Epidermal melanocyte (primary cell): ENCODE measurements at regions not wholly inside any gene's neighbourhood (a gene's known extent, or its start where the extent isn't known, plus 50 kb on each side); places are given as distances from the start of the nearest gene placed in this dataset.
"Not testable (repeated sequence)": the region's sequence is repeated elsewhere in the genome, so short reads cannot be mapped to it uniquely, and the experiment has no call there.

ENCODE experiments used
- DNase-seq: peaks from one replicate; pipeline ENCODE4 v3.0.0; 2011; ENCODE audit warnings: low spot score; ENCODE audit not compliant: insufficient read length

DNA sequence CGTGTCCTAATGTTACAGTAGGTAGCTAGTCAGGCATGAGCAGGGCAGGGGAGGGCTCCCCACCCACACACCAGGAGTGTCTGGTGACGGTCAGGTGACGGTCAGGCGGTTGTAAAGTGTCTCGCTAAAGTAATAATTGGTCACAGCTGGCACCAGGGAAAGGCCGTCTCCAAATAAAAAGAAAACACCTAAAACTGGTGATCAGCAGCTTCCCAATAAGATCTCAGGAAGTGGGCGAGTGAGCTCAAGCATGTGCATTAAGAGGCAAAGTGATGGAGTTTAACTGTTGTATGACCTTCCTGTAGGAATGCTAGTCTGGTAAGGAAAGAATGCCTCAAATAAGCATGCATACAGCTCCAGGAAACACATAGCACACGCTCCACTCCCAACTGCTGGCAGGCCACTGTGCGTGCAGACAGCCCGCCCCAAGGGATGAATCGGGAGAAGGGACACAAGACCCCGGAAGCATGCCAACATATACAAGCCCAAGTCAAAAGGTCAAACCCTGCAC, 177.1 kb downstream of the RNF144A start:
- DNase-seq = no peak

DNA sequence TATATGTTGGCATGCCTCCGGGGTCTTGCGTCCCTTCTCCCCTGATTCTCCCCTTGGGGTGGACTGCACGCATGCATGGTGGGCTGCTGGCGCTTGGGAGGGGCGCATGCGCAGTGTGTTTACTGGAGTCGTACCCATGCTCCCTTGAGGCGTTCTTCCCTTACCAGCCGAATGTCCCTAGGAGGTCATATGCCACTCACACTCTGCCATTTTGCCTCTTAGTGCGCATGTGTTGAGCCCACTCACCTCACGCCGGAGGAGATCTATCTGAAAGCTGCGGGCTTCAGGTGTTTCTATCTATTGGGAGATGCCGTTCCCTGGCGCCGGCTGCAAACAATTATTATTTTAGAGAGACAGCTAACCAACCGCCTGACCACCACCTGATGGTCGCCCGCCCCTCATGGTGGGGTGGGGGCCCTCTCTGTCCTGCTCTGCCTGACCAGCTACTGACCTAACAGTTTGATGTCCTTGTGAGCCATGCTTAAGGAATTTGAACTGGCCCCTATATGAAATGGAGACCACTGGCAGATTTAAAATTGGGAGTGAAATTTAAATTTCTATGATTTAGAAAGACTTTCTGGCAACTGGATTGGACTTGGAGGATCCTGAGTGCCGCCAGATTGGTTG, 179.6 kb downstream of the RNF144A start:
- DNase-seq = no peak

DNA sequence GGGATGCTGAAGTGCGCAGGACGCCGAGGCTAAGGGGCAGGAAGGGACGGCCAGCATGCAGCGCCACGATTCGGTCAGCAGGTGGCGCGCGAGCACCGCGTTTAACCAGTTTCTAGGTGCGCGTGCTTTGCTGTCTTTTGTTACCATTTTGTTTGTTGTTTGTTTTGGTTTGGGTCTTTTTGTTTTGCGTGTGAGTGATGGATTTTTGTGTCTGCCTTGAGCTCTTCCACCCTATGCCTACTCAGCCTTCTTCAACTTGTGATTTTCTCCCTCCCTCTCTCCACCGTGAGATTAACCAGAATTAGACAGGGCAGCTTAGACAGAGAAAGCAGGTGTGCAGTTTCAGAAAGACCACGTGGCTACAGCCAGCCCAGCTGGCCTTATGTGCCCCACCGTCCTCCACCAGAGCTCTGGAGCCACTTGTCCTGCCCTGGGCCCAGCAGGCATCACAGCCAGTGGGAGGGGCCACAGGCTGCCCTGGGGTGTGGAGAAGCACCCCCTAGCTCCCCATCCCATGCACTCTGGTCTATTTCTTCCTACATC, 180.2 kb downstream of the RNF144A start:
- DNase-seq = peak; percentile 67

DNA sequence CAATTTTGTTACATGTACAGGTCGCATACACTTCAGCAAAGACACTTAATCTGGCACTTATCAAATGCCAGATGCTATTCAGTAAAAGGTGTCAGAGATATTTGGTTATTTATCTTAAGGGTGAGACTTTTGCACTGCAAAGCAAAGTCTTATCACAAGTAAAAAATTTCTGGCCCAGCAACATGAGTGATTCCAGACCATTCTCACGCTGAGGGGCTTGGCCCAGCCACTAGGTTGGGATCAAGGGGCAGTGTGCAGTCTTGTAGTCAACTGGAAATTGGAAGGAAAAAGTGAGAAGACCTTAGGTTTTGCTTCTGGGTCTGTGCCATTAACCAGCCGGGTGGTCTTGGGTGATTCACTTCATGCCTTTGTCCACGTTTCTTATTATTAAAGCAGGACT, 181.6 kb downstream of the RNF144A start:
- no peak for DNase-seq

DNA sequence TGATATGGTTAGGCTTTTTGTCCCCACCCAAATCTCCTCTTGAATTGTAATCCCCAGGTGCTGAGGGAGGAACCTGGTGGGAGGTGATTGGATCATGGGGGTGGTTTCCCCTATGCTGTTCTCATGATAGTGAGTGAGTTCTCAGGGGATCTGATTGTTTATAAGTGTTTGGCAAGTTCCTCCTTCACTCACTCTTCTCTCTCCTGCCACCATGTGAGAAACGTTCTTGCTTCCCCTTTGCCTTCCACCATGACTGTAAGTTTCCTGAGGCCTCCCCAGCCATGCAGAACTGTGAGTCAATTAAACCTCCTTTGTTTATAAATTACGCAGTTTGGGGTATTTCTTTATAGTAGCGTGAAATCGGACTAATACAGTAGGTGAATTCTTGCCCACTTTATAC, 182.5 kb downstream of the RNF144A start:
- DNase-seq = not testable (repeated sequence)

DNA sequence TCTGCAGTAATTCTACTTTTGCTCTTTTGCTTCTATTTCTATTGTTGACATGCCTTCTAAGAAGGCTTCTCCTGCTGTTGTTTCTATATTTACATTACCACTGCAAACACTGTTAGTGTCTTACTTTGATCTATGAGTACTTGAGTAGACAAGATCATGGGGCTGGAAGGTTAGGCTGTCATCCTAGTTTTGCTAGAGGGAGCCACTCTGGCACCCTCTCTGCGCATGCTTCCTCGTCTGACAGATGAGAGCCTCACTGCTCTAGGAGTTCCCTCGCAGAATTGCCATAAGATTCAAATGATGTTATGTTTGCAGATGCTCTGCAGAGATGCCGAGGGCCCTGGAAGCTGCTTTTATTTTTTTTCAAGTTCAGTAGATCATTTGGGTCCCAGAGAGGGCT, 185.6 kb downstream of the RNF144A start:
- no peak for DNase-seq

DNA sequence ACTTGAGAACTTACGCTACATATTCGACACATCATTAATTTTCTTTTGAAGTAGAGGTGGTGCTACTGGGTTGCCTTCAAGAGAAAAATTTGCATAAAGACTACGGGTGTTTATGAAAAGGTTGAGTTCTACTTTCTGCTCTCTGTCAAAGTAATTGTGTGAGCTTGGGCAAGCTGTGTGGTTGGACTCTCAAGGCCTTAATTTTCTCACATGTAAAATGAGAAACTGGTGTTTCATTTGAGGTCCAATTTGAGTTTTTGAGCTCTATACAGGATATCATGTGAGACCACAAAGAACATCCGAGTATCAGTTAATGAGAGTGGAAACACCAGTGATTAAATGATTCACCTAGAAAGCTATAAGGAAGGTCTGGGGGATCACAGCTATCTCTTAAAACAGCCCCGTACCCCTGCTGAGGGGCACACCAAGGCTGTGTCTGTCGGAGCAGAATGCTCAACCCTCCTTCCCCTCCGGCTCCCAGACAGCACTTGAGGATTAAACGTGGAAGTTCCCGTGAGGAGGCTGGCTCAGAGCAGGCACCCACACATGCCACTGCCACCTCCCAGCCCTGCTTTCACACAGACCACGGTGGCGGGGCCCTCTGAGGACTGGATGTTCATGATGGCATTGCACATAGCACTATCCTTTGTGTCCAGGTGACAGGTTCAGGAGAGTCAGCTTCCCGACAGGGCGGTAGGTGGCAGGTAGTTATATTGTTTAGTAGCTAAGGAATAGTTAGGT, 191.8 kb downstream of the RNF144A start:
- no peak for DNase-seq

DNA sequence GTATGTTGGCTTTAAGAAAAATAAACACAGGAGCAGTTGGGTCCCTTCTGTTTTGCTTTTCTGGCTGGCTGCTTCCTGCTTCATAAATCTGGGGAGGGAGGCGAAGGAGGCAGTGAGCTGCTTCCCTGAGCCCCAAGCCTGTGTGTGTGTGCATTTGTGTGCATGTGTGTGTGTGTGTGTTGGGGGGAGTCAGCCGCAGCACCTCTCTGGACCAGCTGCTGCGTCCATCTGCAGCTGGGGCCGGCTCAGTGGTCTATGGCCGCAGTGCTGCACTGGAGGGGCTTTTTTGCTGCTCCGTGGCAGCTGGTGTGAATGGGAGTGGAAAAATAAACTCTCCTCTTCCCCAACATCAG, 192.3 kb downstream of the RNF144A start:
- DNase-seq = no peak

DNA sequence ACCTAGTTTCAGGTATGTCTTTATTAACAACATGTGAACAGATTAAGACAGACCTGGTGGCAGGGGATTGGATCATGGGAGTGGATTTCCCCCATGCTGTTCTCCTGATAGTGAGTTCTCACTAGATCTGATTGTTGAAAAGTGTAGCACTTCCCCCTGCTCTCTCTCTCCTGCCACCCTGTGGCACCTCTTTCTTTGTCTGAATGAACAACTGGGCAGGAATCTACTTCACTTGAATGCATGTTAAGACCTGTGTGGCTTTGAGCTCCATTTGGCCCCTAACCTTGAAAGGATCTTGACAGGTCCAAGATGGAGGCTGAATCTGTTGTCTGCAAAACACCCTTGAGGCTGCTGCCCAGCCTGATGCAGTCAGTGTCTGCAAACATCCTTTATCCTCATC, 194.4 kb downstream of the RNF144A start:
- DNase-seq = no peak

DNA sequence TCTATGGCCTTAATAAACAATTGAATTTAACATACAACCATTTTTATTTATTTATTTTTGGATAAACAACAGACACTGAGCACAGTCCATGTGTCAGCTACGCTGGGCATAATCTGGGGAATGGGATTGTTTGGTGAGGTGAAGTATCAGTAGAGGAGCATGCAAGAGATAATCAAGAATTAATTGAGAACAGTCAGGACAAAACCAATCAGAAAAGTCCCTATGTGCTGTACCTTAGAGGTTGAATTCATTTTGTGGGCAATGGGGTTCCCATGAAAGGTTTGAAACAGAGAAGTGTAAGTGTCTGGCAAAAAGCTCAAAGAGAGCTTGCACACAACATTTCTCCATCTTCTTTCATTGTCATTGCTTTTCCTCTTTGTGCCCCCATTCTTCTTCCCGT, 198.2 kb downstream of the RNF144A start:
- DNase-seq = no peak

DNA sequence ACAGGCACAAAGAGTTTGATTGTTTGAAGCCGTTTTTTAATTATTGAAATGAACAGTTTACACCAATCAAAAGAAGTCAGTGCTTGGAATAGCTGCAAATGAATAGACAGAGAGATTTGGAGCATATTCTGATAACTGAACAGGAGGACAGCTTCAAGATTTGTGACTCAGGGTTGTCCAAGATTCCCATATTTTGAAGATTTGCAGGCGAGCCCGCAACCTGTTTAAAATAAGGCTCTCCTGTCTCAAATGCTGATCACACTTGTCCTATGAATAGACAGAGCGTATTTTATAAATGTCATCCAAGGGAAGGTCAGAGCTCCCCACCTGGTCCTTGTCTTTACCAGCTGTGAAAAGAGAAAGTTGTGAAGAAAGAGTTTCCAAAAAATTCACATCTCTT, 198.7 kb downstream of the RNF144A start:
- DNase-seq = no peak

DNA sequence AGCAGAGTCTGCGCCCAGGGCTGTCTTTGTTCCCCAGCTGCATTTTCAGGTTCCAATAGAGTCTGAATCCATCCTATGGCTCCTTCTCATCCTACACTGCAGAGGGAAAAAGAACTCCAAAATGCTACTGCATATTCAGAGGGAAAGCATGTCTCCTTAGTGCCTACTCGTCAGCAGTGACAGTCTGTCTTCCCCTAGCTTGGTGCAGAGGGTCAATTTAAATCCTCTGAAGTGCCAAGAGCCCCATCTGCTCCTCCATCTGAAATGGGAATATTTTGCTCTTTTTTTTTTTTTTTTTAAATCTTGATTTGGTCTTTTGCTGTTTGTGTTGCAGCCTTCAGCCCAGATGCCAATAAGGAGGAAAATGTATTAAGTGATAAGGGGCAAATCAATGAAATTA, 199.3 kb downstream of the RNF144A start:
- DNase-seq = no peak

DNA sequence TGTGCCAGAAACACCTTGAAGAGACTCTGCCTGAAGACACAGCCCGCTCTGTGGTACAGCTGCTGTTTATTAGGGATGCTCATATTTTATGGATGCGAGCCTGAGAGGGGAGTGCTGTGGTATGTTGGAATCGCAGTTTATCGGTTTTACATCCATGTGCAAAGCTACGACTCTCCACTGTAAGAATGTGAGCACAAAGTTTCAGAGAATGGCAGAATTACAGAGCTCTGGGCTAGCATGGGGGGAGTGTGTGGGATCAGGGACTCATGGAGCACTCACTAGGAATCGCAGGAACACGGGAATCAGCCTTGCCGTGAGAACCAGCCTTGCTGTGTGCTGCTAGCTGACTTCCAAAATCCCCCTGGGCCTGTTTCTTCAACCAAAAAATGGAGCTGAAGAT, 199.9 kb downstream of the RNF144A start:
- DNase-seq = no peak

DNA sequence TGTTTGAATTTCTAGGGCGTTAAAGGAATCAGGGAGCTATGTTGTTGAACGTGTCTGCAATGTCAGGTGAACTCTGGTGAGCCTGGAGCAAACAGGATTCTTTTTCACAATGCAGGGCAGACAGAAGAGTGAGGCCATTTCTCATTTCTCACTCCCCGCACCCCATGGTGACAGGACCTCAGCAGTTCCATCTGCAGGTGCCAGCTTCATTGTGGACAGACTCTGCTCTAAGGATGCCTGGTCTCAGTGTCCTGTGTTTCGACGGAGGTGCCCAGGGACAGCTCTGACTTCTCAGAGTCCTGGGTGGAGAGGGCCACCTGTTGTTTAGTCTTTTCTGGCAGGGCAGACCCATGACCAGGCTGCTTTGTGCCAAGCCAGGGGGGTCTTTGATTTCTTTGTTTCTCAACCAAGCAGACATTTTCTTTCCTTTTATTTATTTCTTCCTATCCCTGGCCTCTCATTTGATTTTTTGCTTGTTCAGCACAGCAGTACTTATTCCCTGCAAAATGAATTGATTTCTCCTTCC, 201.5 kb downstream of the RNF144A start:
- DNase-seq = no peak

DNA sequence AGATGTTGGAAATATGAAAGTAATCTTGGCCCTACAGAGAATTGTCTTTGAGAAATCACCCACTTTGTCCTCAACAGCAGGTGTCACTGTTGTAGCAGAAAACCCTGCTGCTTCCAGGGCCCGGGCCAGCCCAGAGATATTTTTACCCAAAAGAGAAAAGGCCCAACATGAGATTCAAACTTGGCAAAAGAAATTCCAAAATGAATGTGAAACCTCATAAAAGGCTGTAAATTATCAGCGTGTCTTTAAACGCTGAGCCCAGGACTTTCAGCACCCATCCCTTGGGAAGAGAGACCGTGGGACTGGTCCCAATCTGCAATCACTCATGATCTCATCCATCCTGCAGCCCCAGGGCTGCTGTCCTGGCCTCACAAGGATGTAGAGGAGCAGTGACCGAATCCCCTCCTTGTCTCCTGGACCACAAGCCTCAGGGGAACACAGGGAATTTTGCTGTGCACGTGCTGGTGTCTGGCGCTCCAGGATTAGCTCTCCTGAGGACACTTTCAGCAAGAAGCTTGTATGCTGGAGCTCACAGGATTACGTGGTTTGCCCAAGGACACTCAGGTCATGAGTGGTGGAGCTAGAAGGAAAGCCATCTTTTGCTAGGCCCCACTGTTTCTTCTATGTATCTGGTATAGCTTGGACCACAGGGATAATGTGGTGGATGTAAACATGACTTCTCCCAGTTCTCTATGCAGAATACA, 202.1 kb downstream of the RNF144A start:
- DNase-seq = peak; percentile 47

DNA sequence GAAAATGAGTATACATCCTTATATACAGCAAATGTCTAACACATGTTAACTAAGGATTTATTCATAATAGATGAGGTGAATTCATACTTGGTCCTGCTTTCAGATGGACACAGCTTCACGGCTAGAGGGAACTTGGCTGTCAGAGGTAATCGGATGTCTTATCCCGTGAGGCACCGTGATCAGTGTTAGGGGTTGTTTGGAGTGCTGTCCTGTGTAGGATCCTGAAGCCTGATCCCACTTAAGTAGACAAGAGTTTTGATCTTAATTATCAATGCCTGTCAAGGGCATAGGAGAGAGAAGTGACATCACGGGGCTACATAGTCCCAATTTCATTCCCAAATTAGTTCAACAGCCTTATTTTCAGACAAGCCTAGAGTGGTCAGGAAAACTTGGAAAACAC, 204.6 kb downstream of the RNF144A start:
- no peak for DNase-seq

DNA sequence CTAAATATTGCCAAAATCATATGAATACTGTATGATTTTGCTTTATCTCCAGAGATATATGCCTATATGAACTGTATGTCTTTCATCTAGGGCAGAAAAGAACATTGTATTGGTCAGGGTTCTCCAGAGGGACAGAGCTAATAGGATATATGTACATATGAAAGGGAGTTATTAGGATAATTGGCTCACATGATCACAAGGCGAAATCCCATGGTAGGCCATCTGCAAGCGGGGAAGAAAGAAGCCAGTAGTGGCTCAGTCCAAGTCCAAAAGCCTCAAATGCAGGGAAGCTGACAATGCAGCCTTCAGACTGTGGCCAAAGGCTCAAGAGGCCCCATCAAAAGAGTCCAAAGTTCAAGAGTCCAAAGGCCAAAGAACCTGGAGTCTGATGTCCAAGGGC, 209.9 kb downstream of the RNF144A start:
- no peak for DNase-seq

DNA sequence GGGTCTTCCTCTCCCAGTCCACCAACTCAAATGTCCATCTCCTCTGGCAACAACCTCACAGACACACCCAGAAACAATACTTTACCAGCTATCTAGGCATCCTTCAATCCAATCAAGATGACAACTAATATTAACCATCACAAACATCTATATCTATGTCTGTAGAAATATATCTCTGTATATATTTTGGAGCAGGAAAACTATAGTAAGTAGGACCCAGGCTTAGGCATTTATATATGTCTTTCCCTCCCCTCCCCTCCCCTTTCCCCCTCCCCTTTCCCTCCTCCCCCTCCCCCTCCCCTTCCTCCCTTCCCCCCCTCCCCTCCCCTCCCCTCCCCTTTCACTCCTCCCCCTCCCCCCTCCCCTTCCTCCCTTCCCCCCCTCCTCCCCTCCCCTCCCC, 210.5 kb downstream of the RNF144A start:
- no peak for DNase-seq

DNA sequence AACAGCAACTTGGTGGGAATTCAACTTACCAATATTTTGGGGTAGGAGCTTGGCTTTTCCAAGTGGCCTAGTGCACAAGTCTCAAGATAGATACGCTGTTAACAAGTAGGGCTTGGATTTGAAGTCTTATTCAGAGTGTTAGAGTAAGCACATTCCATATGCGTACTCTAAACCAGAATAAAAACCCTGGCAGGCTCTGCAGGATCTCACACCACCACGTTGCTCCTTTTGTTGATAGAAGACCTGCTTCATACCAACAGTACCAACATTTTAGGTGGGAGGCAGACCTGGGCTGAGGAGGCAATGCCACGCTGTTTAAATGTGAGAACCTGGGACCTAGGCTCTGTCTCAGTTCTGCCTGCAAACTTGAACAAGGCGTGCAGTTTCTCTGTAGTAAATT, 214.0 kb downstream of the RNF144A start:
- DNase-seq = no peak

DNA sequence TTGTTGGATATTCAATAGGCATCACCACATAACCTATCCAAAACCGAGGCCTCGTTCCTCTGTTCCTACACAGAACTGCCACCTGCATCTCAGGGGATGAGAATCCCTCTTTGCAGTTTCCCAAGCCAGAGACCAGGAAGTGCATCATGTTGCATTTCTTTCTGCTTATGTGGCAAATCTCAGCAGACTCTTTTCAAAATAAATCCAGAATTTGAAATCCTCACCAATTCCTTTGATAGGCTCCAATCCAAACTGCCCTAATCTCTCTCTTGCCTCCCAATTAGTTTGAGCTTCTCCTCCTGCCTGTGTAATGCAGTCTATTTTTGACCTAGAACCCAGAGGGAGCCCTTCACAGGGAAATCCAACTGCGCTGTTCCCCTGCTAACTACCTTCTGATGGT, 215.5 kb downstream of the RNF144A start:
- no peak for DNase-seq

DNA sequence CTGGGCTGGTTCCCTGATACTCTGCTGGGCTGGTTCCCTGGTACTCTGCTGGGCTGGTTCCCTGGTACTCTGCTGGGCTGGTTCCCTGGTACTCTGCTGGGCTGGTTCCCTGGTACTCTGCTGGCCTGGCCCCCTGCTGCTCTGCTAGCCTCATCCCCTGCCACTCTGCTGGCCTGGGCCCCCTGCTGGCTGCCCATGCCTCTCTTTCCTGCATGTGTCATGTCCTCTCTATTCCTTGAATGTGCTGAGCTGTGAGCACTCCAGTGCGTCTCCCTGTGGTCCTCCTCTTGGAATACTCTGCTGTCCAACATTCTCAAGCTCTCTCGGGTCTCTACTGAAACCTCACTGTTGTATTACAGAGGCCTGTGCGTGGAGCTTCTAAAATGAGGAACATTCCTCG, 216.3 kb downstream of the RNF144A start:
- no peak for DNase-seq

DNA sequence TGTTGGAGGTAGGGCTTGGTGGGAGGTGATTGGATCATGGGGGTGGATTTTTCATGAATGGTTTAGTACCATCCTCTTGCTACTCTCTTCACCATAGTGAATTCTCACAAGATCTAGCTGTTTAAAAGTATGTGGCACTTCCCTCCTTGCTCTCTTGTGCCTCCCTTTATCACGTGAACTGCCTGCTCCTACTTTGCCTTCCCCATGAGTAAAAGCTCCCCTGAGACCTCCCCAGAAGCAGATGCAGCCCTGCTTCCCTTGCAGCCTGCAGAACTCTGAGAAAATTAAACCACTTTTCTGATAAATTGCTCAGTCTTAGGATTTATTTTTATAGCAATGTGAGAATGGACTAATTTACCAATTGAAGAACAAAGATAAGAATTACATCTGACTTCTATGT, 223.1 kb downstream of the RNF144A start:
- no peak for DNase-seq
